Effector memory CD4-positive, alpha-beta T cell (primary cell): ENCODE measurements at regions not wholly inside any gene's neighbourhood (a gene's known extent, or its start where the extent isn't known, plus 50 kb on each side); places are given as distances from the start of the nearest gene placed in this dataset.

Experiments used
- DNase-seq, 3 donors: peaks; one replicate each; pipeline ENCODE4 v3.0.0-alpha.2; 2020
- H3K27ac ChIP-seq: 2 replicates; pipeline ENCODE4 v1.7.0; 2013; ENCODE audit warnings: mild to moderate bottlenecking, low read length, moderate library complexity; ENCODE audit not compliant: insufficient read depth, poor library complexity, severe bottlenecking
- H3K27me3 ChIP-seq: replicated peaks from 2 replicates; pipeline ENCODE4 v1.7.0; 2013; ENCODE audit warnings: mild to moderate bottlenecking, low read length; ENCODE audit not compliant: insufficient read depth, control insufficient read depth, poor library complexity, severe bottlenecking
- H3K36me3 ChIP-seq: 2 replicates; pipeline ENCODE4 v1.7.0; 2013; ENCODE audit warnings: mild to moderate bottlenecking, low read length, moderate library complexity; ENCODE audit not compliant: control insufficient read depth, insufficient read depth
- H3K4me1 ChIP-seq: 2 replicates; pipeline ENCODE4 v1.7.0; 2013; ENCODE audit warnings: low read length, mild to moderate bottlenecking; ENCODE audit not compliant: control insufficient read depth, insufficient read depth, poor library complexity, severe bottlenecking
- H3K4me3 ChIP-seq: 2 replicates; pipeline ENCODE4 v1.7.0; 2013; ENCODE audit warnings: low read length, low read depth, mild to moderate bottlenecking; ENCODE audit not compliant: insufficient read depth, poor library complexity, severe bottlenecking
- H3K9me3 ChIP-seq: 2 replicates; pipeline ENCODE4 v1.7.0; 2013; ENCODE audit warnings: mild to moderate bottlenecking, low read length, moderate library complexity; ENCODE audit not compliant: control insufficient read depth

DNA sequence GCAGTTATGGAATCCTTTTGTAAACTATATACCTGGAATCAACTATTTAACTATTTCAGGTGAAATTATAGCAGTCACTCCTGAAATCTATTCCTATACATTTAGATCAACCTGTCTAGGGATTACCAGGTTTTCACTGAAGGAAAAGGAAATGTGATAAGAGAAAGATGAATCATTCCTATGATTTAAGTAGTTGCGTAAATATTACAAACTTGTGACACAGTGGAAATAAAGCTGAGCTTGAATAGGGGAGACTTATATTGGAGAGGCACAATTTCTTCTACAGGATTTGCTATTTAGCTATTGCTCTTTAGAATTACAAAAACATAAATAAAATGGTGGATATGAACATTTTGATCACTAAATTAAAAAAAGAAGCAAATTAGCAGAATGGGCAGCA is 284.1 kb upstream of the EPHA5 start:
- no peak overlapping the region for H3K4me3 ChIP-seq
- H3K4me1 ChIP-seq, result no peaks in the 10 kb centered on the region
- H3K27ac ChIP-seq, result no peak overlapping the region
- H3K36me3 ChIP-seq, result no peaks in the 10 kb centered on the region
- no peaks in the 10 kb centered on the region for H3K27me3 ChIP-seq
- no peaks in the 10 kb centered on the region for H3K9me3 ChIP-seq
- no peak for DNase-seq

DNA sequence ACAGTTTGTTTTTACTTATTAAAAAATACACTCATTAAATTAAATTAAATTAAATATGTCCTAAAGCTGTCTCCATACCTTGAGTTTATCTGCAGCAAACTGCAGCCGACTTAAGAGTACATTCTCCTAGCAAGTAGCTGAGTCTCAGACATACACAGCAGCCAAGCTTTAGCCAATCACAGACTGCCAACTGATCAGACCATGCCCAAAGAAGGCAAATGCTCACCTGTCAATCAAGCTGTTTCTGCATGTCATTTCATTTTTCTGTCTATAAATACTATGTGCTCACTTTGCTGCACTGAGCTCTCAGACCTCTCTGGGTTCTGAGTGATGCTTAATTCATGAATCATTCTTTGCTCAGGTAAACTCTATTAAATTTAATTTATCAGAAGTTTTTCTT is 280.9 kb upstream of the EPHA5 start:
- Histone ChIP-seq H3K4me3 (no peak overlapping the region), H3K27ac (no peak overlapping the region), H3K27me3 (no peaks in the 10 kb centered on the region), H3K36me3 (no peaks in the 10 kb centered on the region), H3K4me1 (no peaks in the 10 kb centered on the region), H3K9me3 (no peaks in the 10 kb centered on the region)
- no peak for DNase-seq

DNA sequence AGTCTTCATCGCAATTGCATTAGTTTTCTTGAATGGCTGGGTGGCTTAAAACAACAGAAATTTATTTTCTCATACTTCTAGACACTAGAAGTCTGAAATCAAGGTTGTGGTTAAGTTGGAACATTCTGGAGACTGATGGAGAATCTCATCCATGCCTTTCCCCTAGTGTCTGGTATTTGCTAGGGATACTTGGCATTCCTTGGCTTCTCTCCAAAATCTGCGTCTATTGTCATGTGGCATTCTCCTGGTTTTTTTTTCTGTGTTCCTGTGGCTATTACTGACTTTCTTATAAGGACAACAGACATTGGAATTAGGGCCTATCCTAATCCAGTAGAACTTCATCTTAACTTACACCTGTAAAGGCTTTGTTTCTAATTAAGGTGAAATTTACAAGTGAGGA is 272.8 kb upstream of the EPHA5 start:
- H3K36me3 ChIP-seq, result no peaks in the 10 kb centered on the region
- no peak for DNase-seq
- H3K9me3 ChIP-seq, result no peaks in the 10 kb centered on the region
- no peak overlapping the region for H3K4me3 ChIP-seq
- no peaks in the 10 kb centered on the region for H3K4me1 ChIP-seq
- H3K27me3 ChIP-seq, result no peaks in the 10 kb centered on the region
- no peak overlapping the region for H3K27ac ChIP-seq

DNA sequence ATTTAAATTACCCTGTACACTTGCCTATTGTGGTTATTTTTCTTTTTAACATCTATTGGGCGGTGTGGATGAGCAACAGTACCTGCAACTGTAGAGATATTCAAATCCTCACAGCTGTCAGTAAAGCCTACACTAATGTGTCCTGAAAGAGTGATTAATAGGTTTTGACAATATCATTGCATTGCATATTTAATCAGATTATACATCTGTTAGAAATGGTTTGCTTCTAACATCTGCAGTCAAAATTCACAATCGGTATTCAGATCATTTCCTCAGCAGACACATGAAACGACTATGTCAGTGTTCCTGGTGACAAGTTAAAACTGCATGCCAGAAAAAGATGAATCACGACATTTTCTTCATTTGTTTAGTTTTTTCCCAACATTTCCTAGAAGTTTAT is 254.6 kb upstream of the EPHA5 start:
- H3K36me3 ChIP-seq, result no peaks in the 10 kb centered on the region

DNA sequence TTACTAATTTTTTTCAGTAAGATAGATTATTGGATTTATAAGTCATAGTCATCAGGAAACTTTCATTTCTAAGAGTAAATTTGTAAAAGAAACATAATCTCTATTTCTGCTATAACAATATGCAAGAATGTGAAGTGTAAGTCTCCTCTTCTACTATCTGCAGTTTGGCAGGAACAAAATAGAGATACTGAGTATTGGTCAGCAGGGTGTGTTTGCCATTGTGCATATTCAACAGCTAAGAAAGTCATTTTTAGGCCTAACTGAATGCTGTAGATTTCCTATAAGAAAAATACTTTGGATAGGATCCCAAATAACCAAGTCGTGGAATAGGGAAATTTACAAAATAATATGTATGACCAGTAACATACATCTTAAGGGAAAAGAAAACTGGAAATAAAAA is 253.3 kb upstream of the EPHA5 start:
- Histone ChIP-seq H3K36me3 (no peaks in the 10 kb centered on the region), H3K9me3 (no peaks in the 10 kb centered on the region), H3K4me1 (no peaks in the 10 kb centered on the region), H3K4me3 (no peak overlapping the region), H3K27ac (no peak overlapping the region), H3K27me3 (no peaks in the 10 kb centered on the region)
- DNase-seq, result no peak

More for the DNA sequence above, 254.6 kb upstream of the EPHA5 start:
- DNase-seq, result no peak
- H3K9me3 ChIP-seq, result no peaks in the 10 kb centered on the region
- H3K4me3 ChIP-seq, result no peak overlapping the region
- no peaks in the 10 kb centered on the region for H3K27me3 ChIP-seq
- H3K27ac ChIP-seq, result no peak overlapping the region
- no peaks in the 10 kb centered on the region for H3K4me1 ChIP-seq

DNA sequence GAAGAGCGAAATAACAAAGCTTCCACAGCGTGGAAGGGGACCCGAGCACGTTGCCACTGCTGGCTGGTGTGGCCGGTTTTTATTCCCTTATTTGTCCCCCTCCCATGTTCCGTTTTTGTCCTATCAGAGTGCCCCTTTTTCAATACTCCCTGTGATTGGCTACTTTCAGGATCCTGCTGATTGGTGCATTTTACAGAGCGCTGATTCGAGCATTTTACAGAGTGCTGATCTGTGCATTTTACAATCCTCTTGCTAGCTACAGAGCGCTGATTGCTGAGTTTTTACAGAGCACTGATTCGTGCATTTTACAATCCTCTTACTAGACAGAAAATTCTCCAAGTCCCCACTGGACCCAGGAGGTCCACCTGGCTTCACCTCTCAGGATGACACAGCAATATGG is 250.9 kb upstream of the EPHA5 start:
- DNase-seq, result no peak
- no peaks in the 10 kb centered on the region for H3K27me3 ChIP-seq
- no peak overlapping the region for H3K4me3 ChIP-seq
- H3K9me3 ChIP-seq, result no peaks in the 10 kb centered on the region
- no peaks in the 10 kb centered on the region for H3K36me3 ChIP-seq
- H3K27ac ChIP-seq, result no peak overlapping the region
- H3K4me1 ChIP-seq, result no peaks in the 10 kb centered on the region

DNA sequence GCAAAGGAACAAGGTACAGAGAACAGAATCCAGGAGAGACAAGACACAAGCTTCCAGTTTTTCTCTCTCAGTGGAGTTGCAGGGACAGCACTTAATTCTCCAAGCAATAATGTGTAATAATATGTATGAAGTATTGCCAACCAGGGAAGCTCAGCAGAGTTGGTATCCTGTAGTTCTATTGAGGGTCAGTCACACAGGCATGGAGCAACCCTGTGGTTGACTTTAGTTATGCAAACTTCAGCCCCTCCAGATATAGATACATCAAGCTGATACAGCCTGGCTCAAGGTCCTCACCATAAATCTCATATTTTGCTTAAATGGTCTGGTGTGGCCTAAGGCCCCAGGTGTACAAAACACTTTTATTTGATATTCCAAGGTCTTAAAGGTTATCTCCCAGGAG is 248.6 kb upstream of the EPHA5 start:
- H3K36me3 ChIP-seq, result no peaks in the 10 kb centered on the region
- no peak overlapping the region for H3K27ac ChIP-seq
- H3K9me3 ChIP-seq, result no peaks in the 10 kb centered on the region
- no peaks in the 10 kb centered on the region for H3K27me3 ChIP-seq
- H3K4me1 ChIP-seq, result no peaks in the 10 kb centered on the region
- DNase-seq, result no peak
- H3K4me3 ChIP-seq, result no peak overlapping the region

DNA sequence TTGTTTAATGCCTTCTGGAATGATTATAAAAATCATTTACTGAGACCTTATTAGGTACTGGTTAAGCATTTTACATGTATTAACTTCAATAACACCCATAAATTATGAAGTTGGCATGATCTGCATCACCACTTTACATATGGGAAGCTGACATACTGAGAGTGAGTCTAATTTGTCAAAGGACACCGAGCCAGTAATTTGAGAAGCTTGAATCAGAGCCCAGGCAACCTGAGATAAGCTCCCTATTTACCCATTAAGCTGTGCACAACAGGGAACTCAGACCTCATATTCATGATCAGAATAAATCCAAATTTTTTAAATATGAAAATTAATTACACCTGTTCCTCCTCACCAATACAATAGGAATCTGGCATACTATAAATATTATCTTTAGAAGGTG is 247.9 kb upstream of the EPHA5 start:
- Histone ChIP-seq H3K36me3 (no peaks in the 10 kb centered on the region), H3K9me3 (no peaks in the 10 kb centered on the region), H3K4me1 (no peaks in the 10 kb centered on the region), H3K27me3 (no peaks in the 10 kb centered on the region), H3K4me3 (no peak overlapping the region), H3K27ac (no peak overlapping the region)
- DNase-seq, result no peak

DNA sequence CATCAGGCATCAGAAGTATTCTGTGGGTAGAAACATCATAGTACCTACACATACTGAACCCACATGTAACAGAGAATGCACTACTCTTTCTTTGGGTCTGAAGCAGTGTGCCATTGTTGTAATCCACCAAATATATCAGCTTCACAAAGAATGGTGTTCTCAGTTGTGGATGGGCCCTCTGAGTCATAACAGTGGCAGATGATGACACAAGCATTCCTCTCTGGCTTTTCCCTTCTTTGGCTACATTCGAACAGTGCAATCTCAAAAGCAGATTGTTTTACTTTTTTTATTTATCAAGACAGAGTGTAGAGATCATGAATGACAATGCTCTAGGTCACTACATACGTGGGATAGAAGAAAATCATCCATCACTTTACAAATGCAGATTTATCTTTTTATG is 247.2 kb upstream of the EPHA5 start:
- no peak overlapping the region for H3K4me3 ChIP-seq
- no peaks in the 10 kb centered on the region for H3K36me3 ChIP-seq
- no peak overlapping the region for H3K27ac ChIP-seq
- no peaks in the 10 kb centered on the region for H3K27me3 ChIP-seq
- no peak for DNase-seq
- no peaks in the 10 kb centered on the region for H3K9me3 ChIP-seq
- H3K4me1 ChIP-seq, result no peaks in the 10 kb centered on the region

DNA sequence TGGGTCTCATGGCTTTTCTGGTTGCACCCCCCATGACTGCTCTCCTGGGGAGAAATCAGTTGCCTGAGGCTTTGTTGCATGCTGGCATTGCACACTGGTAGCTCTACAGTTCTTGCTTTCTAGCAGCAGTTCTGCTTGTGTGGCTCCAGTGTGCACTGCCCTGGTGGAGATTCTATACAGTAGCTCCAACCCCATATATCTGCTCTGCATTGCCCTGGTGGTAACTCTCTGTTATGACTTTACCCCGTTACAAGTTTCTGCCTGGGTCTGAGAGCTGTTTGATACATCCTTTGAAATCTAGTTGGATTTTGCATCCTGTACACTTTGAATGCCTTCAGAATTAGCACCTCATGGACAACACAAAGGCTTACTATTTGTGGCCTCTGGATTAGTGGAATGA is 241.4 kb upstream of the EPHA5 start:
- H3K4me3 ChIP-seq, result no peak overlapping the region
- no peaks in the 10 kb centered on the region for H3K27me3 ChIP-seq
- no peaks in the 10 kb centered on the region for H3K4me1 ChIP-seq
- DNase-seq, result no peak
- no peaks in the 10 kb centered on the region for H3K9me3 ChIP-seq
- H3K27ac ChIP-seq, result no peak overlapping the region
- H3K36me3 ChIP-seq, result no peaks in the 10 kb centered on the region
